Cardiac muscle cell (in vitro differentiated cells and primary cell): ENCODE measurements at regions not wholly inside any gene's neighbourhood (a gene's known extent, or its start where the extent isn't known, plus 50 kb on each side); places are given as distances from the start of the nearest gene placed in this dataset.

Experiments
- DNase-seq, 2 donors: peaks; one replicate each; pipeline versions ENCODE4 v3.0.0 to v3.0.0-alpha.2; 2010 to 2017; ENCODE audit warnings: low read depth in 1 of 2, low spot score in 1 of 2
- H3K27ac ChIP-seq: fragments of 200-600 bp; sonication (generic); 2 replicates; pipeline ENCODE4 v1.5.1; 2016
- H3K27me3 ChIP-seq: fragments of 200-600 bp; sonication (generic); 2 replicates; pipeline ENCODE4 v1.6.0; 2016; ENCODE audit warnings: control low read depth
- H3K36me3 ChIP-seq: fragments of 200-600 bp; sonication (generic); 2 replicates; pipeline ENCODE4 v1.5.1; 2016; ENCODE audit warnings: control low read depth
- H3K4me1 ChIP-seq: fragments of 200-600 bp; sonication (generic); 2 replicates; pipeline ENCODE4 v1.8.1; 2017; ENCODE audit warnings: low read depth, mild to moderate bottlenecking, mixed run types
- H3K4me3 ChIP-seq: fragments of 200-600 bp; sonication (generic); 2 replicates; pipeline ENCODE4 v1.5.1; 2016; ENCODE audit warnings: mild to moderate bottlenecking
- H3K9me3 ChIP-seq: fragments of 200-600 bp; sonication (generic); 2 replicates; pipeline ENCODE4 v1.5.1; 2017; ENCODE audit warnings: low read depth, mild to moderate bottlenecking, control low read depth
- CTCF ChIP-seq: IDR thresholded peaks from 2 replicates; pipeline ENCODE4 v1.5.1; 2012; ENCODE audit warnings: low read depth, mild to moderate bottlenecking, low read length

- H3K27ac ChIP-seq: no peak overlapping the region
- no peak for TF ChIP-seq CTCF
- no peaks in the 10 kb centered on the region for H3K9me3 ChIP-seq
- no peaks in the 10 kb centered on the region for H3K4me1 ChIP-seq
- no peak for DNase-seq
- no peak overlapping the region for H3K4me3 ChIP-seq
- H3K36me3 ChIP-seq: no peaks in the 10 kb centered on the region
- no peaks in the 10 kb centered on the region for H3K27me3 ChIP-seq
Measured at GRCh38 chr9:82535432-82535998, 527.4 kb downstream of the RASEF start.

GRCh38 chr9:82538634-82539033, 524.3 kb downstream of the RASEF start:
- Histone ChIP-seq H3K27me3 (no peaks in the 10 kb centered on the region), H3K4me3 (no peak overlapping the region), H3K36me3 (no peaks in the 10 kb centered on the region), H3K4me1 (no peaks in the 10 kb centered on the region), H3K27ac (no peak overlapping the region), H3K9me3 (no peaks in the 10 kb centered on the region)
- TF ChIP-seq CTCF: no peak
- no peak for DNase-seq

GRCh38 chr9:82539146-82539545, 523.8 kb downstream of the RASEF start:
- H3K27me3 ChIP-seq: no peaks in the 10 kb centered on the region
- no peaks in the 10 kb centered on the region for H3K4me1 ChIP-seq
- H3K27ac ChIP-seq: no peak overlapping the region
- TF ChIP-seq CTCF: no peak
- H3K36me3 ChIP-seq: no peaks in the 10 kb centered on the region
- H3K4me3 ChIP-seq: no peak overlapping the region
- no peaks in the 10 kb centered on the region for H3K9me3 ChIP-seq
- no peak for DNase-seq

GRCh38 chr9:82539856-82540579, 522.9 kb downstream of the RASEF start:
- H3K4me3 ChIP-seq: no peak overlapping the region
- no peaks in the 10 kb centered on the region for H3K4me1 ChIP-seq
- no peak for DNase-seq
- no peaks in the 10 kb centered on the region for H3K36me3 ChIP-seq
- H3K27ac ChIP-seq: no peak overlapping the region
- H3K9me3 ChIP-seq: no peaks in the 10 kb centered on the region
- H3K27me3 ChIP-seq: no peaks in the 10 kb centered on the region
- TF ChIP-seq CTCF: no peak

- H3K4me3 ChIP-seq: no peak overlapping the region
- H3K36me3 ChIP-seq: no peaks in the 10 kb centered on the region
- no peaks in the 10 kb centered on the region for H3K9me3 ChIP-seq
- no peak for TF ChIP-seq CTCF
- DNase-seq: no peak
- H3K4me1 ChIP-seq: no peaks in the 10 kb centered on the region
- no peaks in the 10 kb centered on the region for H3K27me3 ChIP-seq
- H3K27ac ChIP-seq: no peak overlapping the region
Measured at GRCh38 chr9:82543726-82544125, 519.2 kb downstream of the RASEF start.
